Amygdala (tissue), 56 donors: ENCODE measurements at regions not wholly inside any gene's neighbourhood (a gene's known extent, or its start where the extent isn't known, plus 50 kb on each side); places are given as distances from the start of the nearest gene placed in this dataset.
"Not testable (repeated sequence)": the region's sequence is repeated elsewhere in the genome, so short reads cannot be mapped to it uniquely, and the experiment has no call there.

ENCODE experiments used
- DNase-seq, 56 donors: peaks; one replicate each; lab custom pipeline; 2025; lab: John Stamatoyannopoulos, UW

DNA sequence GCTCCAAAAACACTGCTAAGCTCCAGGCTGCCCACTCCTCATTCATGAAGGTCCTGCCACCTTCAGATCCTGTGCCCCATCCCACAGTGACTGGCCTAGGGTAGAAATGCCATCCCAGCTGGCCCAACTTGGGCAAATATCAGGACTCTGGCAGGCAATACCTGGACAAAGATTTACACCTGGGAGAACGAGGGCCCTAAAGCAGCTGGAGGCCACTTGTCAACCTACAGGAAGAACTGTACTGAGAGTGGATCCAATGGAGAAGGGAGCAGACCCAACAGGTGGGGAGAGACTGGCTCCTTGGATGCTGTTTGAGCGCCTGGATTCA lies 57.1 kb upstream of the GATA2 start:
- no peak for DNase-seq

GRCh38 chr3:128549283-128550112 lies 56.5 kb upstream of the GATA2 start:
- DNase-seq, result peak in 2 of 56 donors; percentile 2 to 35

DNA sequence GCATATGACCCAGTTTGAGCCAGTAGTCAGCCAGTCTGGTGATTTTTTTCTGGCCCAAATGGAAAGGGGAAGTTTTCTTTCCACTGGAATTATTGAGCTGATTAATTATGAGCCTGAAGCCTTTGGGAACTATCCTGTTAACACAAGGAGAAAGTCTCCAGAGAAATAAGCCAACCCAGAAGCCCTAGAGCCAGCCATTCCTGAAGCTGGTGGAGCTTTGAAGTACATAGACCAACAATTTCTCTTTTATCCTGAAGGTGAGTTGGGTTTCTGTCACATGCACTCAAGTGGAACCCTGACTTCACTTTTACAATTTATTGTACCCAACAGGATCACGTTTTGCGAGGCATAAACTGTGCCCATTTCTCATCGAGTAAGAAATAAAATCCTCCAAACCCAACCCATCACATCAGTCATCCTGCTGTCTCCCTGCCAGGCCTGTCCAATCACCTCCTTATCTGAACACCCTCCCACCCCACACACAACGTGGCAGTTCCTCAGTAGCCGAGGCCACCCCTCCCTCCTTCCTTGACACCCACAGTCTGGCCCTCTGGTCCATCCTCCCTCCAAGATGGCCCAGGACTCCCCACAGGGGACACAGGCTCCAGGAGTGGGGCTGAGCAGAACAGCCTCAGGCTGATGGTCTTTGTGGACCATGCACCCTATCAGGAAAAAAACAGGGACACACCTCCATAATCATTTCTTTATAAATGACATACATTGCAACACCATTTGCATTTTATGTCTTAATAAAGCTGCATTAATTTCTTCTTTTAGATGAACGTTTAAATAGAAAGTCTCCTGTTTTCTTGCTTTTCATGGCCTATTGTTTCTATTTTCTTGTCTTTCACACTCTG lies 55.7 kb upstream of the GATA2 start:
- no peak for DNase-seq

DNA sequence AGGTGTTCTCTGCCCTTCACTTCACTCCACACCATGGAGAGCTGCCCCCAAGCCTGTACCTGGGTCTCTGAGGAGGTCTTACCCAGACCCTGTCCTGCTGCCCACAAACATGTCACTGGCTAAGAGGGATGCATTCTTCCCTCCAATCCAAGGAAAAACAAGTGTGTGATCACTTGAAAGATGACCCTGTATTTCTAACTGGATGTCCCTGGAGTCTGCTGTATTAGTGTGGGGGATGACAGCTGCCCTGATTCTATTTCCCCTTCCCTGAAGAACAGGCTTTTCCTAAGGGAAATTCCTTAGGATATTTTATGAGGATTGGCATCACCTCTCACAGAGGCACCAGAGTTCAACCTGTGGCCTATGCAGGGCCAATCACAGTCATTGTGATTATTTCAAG lies 55.0 kb upstream of the GATA2 start:
- DNase-seq, result no peak

DNA sequence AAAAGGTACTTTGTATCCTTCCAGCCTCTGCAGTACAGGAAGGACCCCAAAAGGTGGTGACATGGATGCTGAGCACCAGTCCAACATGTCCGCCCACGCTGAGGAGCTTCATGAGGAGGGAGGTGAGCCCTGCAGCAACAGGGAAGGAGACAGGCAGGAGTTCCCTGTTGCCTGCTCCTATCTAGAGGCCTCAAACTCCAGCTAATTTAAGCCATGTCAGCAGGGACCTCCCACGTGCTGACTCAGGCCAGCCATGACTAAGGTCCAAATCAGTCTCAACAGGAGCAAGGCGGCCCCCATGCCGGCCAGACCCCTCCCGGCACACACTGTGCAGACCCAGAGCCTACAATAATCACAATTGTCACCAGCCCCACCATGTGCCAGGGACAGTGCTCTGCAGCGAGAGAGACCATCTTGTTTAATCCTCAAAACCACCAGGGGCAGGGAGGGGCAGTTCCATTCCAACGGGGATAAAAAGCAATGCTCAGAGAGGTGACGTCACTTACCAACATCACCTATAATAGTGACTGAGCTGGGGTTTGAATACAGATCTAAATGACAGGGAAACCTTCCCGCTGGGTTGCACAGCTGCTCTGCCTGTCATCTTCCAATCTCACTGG lies 54.5 kb upstream of the GATA2 start:
- DNase-seq, result no peak

DNA sequence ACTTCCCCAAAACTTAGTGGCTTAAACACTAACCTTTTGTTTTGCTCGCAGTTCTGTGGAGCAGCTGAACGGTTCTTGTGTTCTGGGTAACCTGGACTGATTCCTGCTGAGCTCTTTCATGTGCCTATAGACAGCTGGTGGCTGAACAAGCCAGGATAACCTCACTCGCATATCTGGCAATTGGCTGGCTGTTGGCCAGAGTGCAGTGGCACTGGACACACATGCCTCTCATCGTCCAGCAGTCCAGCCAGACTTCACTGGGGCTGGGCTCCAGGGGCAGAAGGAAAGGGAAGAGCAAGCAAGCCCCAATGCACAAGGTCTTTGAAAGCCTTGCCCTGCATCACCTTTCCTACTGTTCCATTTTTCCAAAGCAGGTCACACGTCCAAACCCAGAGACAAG lies 53.6 kb upstream of the GATA2 start:
- no peak for DNase-seq

- DNase-seq, result no peak
Observed at GRCh38 chr3:128545120-128545752, 52.2 kb upstream of the GATA2 start.

DNA sequence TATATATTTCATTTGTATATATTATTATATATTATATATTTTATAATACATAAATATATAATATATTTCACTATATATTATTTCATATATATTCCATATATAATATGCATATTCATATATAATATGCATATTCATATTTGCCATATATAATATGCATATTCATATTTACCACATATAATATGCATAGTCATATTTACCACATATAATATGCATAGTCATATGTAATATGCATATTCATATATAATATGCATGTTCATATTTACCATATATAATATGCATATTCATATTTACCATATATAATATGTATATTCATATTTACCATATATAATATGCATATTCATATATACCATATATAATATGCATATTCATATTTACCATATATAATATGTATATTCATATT lies 51.2 kb upstream of the GATA2 start:
- DNase-seq, result no peak

GRCh38 chr3:128543570-128544174 lies 50.7 kb upstream of the GATA2 start:
- DNase-seq, result not testable (repeated sequence)
